MM.1S (cell line): ENCODE measurements at regions not wholly inside any gene's neighbourhood (a gene's known extent, or its start where the extent isn't known, plus 50 kb on each side); places are given as distances from the start of the nearest gene placed in this dataset.

Experiments
- DNase-seq: peaks from one replicate; pipeline ENCODE4 v3.0.0-alpha.2; 2015
- H2AFZ ChIP-seq: fragments of 300-600 bp; sonication (generic); 2 replicates; pipeline ENCODE4 v1.6.0; 2016; ENCODE audit warnings: antibody characterized with exemption, low read length
- H3F3A ChIP-seq: fragments of 300-600 bp; sonication (generic); 2 replicates; pipeline ENCODE4 v1.6.1; 2016; ENCODE audit warnings: mild to moderate bottlenecking, antibody characterized with exemption, low read length, moderate library complexity, mixed read lengths; ENCODE audit not compliant: insufficient read depth
- H3K27ac ChIP-seq: fragments of 300-600 bp; sonication (generic); 2 replicates; pipeline ENCODE4 v1.5.1; 2016; ENCODE audit warnings: mild to moderate bottlenecking, low read length
- H3K27me3 ChIP-seq: fragments of 300-600 bp; sonication (generic); replicated peaks from 2 replicates; pipeline ENCODE4 v1.6.0; 2016; ENCODE audit warnings: low read length; ENCODE audit not compliant: insufficient read depth
- H3K36me3 ChIP-seq: fragments of 300-600 bp; sonication (generic); replicated peaks from 2 replicates; pipeline ENCODE4 v1.6.1; 2016; ENCODE audit warnings: mild to moderate bottlenecking, low read length, mixed read lengths; ENCODE audit not compliant: insufficient read depth
- H3K4me1 ChIP-seq: fragments of 300-600 bp; sonication (generic); 2 replicates; pipeline ENCODE4 v1.6.1; 2016; ENCODE audit warnings: low read length, mixed read lengths
- H3K4me2 ChIP-seq: fragments of 300-600 bp; sonication (generic); 2 replicates; pipeline ENCODE4 v1.6.0; 2016; ENCODE audit warnings: low read depth, low read length
- H3K4me3 ChIP-seq: fragments of 300-600 bp; sonication (generic); 2 replicates; pipeline ENCODE4 v1.5.1; 2016; ENCODE audit warnings: low read length, mixed read lengths
- H3K79me2 ChIP-seq: fragments of 300-600 bp; sonication (generic); 2 replicates; pipeline ENCODE4 v1.6.1; 2016; ENCODE audit warnings: mixed run types, low read length, mixed read lengths
- H3K9ac ChIP-seq: fragments of 300-600 bp; sonication (generic); 2 replicates; pipeline ENCODE4 v1.6.1; 2016; ENCODE audit warnings: low read length, mixed read lengths
- H3K9me2 ChIP-seq: fragments of 300-600 bp; sonication (generic); replicated peaks from 2 replicates; pipeline ENCODE4 v1.6.1; 2016; ENCODE audit warnings: mild to moderate bottlenecking, low read length, mixed read lengths; ENCODE audit not compliant: insufficient read depth
- H3K9me3 ChIP-seq: fragments of 300-600 bp; sonication (generic); replicated peaks from 2 replicates; pipeline ENCODE4 v1.6.1; 2016; ENCODE audit warnings: mild to moderate bottlenecking, low read length, mixed read lengths; ENCODE audit not compliant: insufficient read depth
- H4K20me1 ChIP-seq: fragments of 300-600 bp; sonication (generic); 2 replicates; pipeline ENCODE4 v1.6.1; 2016; ENCODE audit warnings: mild to moderate bottlenecking, low read length, moderate library complexity, mixed read lengths; ENCODE audit not compliant: insufficient read depth
- CTCF ChIP-seq: fragments of 300-600 bp; sonication (generic); IDR thresholded peaks from 2 replicates; pipeline ENCODE4 v1.5.1; 2016; ENCODE audit warnings: antibody characterized with exemption, low read length, mixed read lengths
- EZH2 ChIP-seq: fragments of 300-600 bp; sonication (generic); optimal IDR thresholded peaks from 2 replicates; pipeline ENCODE3; 2017; ENCODE audit warnings: low read depth, mild to moderate bottlenecking, antibody characterized with exemption, low read length, mixed read lengths
- EZH2phosphoT487 ChIP-seq: fragments of 300-600 bp; sonication (generic); IDR thresholded peaks from 2 replicates; pipeline ENCODE4 v1.6.1; 2018; ENCODE audit warnings: antibody characterized with exemption, low read length

- Histone ChIP-seq H2AFZ (no peak overlapping the region), H3K27me3 (no peaks in the 10 kb centered on the region), H3F3A (no peaks in the 10 kb centered on the region), H3K36me3 (no peaks in the 10 kb centered on the region), H3K4me3 (no peak overlapping the region), H3K79me2 (no peaks in the 10 kb centered on the region), H3K9me3 (no peaks in the 10 kb centered on the region), H3K4me1 (peaks cover 11% of the 10 kb centered on the region; the same call in 1 of the 2 replicates), H3K9me2 (no peaks in the 10 kb centered on the region), H3K9ac (no peak overlapping the region), H3K27ac (no peak overlapping the region), H4K20me1 (no peaks in the 10 kb centered on the region), H3K4me2 (no peak overlapping the region)
- no peak for DNase-seq
- TF ChIP-seq CTCF (no peak), EZH2 (no peak)
Observed at GRCh38 chr14:22479776-22480464, 109.1 kb downstream of the DAD1 start.

- Histone ChIP-seq H3K27me3 (no peaks in the 10 kb centered on the region), H2AFZ (no peak overlapping the region), H3F3A (no peaks in the 10 kb centered on the region), H3K79me2 (no peaks in the 10 kb centered on the region), H3K4me1 (peaks cover 6% of the 10 kb centered on the region; the same call in 1 of the 2 replicates), H3K9ac (no peak overlapping the region), H3K27ac (no peak overlapping the region), H3K9me3 (no peaks in the 10 kb centered on the region), H3K4me3 (no peak overlapping the region), H4K20me1 (no peaks in the 10 kb centered on the region), H3K36me3 (no peaks in the 10 kb centered on the region), H3K9me2 (no peaks in the 10 kb centered on the region), H3K4me2 (no peak overlapping the region)
- TF ChIP-seq EZH2phosphoT487 (no peak), CTCF (no peak), EZH2 (no peak)
- no peak for DNase-seq
Observed at GRCh38 chr14:22479132-22479531, 109.9 kb downstream of the DAD1 start.

- Histone ChIP-seq H3K4me2 (no peak overlapping the region), H3K27ac (no peak overlapping the region), H3K9me3 (no peaks in the 10 kb centered on the region), H4K20me1 (no peaks in the 10 kb centered on the region), H3F3A (no peaks in the 10 kb centered on the region), H3K79me2 (no peaks in the 10 kb centered on the region), H3K4me1 (peaks cover 6% of the 10 kb centered on the region; the same call in 1 of the 2 replicates), H2AFZ (no peak overlapping the region), H3K9ac (no peak overlapping the region), H3K36me3 (no peaks in the 10 kb centered on the region), H3K4me3 (no peak overlapping the region), H3K27me3 (no peaks in the 10 kb centered on the region), H3K9me2 (no peaks in the 10 kb centered on the region)
- TF ChIP-seq CTCF (no peak), EZH2 (no peak), EZH2phosphoT487 (no peak)
- no peak for DNase-seq
Observed at GRCh38 chr14:22478670-22479069, 110.4 kb downstream of the DAD1 start.
